NCI-H1417 (cell line): ENCODE measurements at regions not wholly inside any gene's neighbourhood (a gene's known extent, or its start where the extent isn't known, plus 50 kb on each side); places are given as distances from the start of the nearest gene placed in this dataset.
A peak's percentile ranks its signal among the peaks of the same experiment; 100 is the strongest.

Experiments
- DNase-seq, 3 experiments: peaks; one replicate each; lab custom pipeline; 2025; lab: John Stamatoyannopoulos, UW

DNA sequence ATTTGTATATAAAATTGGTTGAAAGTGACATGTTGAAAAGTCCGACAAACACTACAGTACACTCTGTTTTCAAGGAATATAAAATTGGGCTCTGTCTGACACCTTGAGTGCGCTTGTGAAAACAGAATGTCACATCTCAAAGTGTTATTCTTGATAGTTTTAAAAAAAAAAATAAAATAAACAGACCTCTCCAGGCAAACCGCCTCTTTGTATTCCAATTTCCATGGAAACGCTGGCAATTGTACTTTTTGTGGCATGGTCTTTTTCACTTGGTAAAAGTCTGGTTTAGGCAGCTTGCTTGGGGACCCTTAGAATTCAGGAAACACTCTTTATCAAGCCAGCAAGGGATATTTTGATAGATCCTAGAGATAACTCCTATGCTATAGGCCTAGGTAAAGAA is 302.5 kb downstream of the RAB28 start:
- DNase-seq: no peak

GRCh38 chr4:13180701-13181100 is 303.4 kb downstream of the RAB28 start:
- DNase-seq: no peak

DNA sequence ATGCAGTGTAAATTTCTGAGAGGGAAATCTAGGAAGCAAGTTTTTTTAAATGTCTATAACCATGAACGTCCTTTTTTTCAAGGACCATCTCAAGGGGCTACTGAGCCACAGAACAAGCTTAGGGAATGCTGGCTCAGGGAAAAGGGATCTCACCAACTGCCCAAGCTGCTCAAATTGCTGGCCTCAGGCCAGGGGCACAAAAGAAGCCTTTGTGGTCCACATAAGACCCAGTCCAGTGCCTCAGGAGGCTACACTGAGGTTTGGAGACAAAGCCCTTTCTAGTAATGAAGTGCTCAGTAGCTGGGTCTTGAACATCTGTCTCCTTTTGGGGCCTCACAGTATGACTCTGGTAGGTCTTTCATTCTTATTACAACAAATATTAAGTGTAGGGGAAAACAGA is 305.5 kb downstream of the RAB28 start:
- DNase-seq: peak in 1 of 3 experiments; percentile 32

- peak in 1 of 3 experiments; percentile 59 for DNase-seq
These were observed 307.4 kb downstream of the RAB28 start for GRCh38 chr4:13176741-13177142.

DNA sequence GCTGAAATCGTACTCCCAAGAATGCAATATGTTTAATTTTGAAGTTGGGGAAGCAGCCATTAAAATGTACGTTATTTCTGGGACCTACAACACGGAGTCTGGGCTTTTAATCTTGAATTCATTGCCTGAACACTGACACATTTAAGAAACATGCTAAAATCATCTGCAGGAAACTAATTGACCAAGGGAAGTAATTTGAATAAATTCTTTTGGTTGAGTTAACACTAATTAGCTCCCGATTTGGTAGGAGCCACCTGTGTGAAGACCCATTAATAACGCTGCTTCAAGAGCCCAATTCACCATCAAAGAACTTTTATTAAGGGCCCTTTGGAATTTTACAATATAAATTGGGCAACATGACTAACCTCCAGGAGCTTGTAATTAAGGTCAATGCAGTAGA is 309.2 kb downstream of the RAB28 start:
- no peak for DNase-seq

GRCh38 chr4:13174001-13174400 is 310.1 kb downstream of the RAB28 start:
- no peak for DNase-seq

- no peak for DNase-seq
These were observed 312.7 kb downstream of the RAB28 start for GRCh38 chr4:13171292-13172057.

- DNase-seq: no peak
These were observed 314.2 kb downstream of the RAB28 start for GRCh38 chr4:13169731-13170525.

DNA sequence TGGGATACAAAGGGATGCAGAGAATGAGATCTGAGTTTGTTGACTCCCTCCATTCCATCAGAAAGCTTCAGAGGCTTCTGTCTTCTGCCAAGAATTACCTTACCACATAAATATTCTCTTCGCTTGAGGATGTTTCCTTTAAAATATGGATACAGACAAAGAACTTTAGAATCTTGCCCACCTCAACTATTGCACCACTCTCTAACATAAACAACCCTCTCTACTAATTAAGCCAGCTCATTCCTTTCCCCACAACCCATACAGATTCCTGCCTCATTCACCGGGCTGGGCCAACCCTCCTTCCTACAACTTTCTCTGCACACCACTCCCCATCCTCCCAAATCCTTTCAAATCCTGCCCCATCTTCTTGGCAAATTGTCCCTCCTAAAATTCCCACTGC is 315.8 kb downstream of the RAB28 start:
- no peak for DNase-seq

- no peak for DNase-seq
These were observed 317.9 kb downstream of the RAB28 start for GRCh38 chr4:13166214-13166613.

DNA sequence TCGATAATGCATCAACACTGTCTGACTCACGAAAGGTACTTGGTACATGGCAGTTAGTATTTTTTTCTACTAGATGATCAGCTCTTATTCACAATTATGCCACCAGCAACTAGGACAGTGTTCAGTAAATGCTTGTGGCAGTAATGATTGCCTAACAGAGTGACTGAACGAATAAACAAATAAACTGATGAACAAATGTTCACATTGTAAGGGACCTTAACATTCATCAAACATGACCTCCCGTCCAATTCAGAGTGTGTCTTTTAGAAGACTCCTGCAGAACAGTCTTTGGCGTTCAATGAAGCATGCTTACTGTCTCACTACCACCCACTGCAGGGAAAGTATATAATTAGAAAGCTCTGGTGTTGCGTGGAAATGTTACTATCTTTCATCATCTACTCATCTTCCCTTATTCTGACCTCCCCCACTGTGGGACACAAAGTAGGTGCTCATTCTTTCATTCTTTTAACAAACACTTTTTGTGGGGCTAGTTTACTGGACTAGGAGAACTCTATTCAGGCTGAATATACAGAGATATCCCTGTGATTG is 319.3 kb downstream of the RAB28 start:
- DNase-seq: no peak

DNA sequence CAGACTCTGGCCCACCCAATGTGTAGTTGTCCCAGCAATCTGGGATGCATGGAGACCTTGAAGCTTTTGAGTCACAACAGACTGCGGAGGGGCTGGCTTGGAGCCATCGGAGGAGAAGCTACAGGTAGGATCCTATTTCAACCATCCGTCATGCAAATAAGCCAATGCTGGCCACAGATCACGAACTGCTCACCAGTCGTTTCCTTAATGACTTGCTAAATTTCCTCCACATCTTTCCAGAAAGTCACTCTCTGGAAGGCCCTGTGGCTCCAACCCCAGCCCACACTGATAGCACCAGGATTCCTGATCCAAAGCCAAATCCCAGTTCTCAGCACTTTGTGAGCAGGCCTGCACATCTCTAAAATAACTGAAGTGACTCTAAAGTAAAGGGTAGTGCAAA is 321.3 kb downstream of the RAB28 start:
- peak in 1 of 3 experiments; percentile 30 for DNase-seq

DNA sequence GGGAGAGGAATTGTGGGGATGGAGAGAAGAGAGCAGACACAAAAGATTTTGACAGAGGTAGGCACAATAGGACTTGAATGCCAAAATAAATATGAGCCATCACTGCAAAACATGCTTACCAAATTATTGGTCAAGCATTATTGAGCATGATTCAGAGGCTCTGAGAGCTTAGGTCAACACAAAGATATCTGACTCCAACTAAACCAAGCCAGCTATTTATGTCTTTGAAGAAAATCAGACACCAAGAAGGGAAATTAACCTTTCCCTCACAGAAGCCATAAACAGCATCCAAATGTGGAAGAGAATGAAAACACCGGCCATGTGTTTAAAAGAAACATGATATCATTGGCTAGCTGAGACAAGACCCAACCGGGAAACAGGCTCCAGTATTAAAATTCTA is 323.2 kb downstream of the RAB28 start:
- peak in 2 of 3 experiments; percentile 42 to 70 for DNase-seq

GRCh38 chr4:13159041-13159620 is 325.0 kb downstream of the RAB28 start:
- DNase-seq: peak in 1 of 3 experiments; percentile 44

GRCh38 chr4:13151194-13151593 is 332.9 kb downstream of the RAB28 start:
- no peak for DNase-seq

DNA sequence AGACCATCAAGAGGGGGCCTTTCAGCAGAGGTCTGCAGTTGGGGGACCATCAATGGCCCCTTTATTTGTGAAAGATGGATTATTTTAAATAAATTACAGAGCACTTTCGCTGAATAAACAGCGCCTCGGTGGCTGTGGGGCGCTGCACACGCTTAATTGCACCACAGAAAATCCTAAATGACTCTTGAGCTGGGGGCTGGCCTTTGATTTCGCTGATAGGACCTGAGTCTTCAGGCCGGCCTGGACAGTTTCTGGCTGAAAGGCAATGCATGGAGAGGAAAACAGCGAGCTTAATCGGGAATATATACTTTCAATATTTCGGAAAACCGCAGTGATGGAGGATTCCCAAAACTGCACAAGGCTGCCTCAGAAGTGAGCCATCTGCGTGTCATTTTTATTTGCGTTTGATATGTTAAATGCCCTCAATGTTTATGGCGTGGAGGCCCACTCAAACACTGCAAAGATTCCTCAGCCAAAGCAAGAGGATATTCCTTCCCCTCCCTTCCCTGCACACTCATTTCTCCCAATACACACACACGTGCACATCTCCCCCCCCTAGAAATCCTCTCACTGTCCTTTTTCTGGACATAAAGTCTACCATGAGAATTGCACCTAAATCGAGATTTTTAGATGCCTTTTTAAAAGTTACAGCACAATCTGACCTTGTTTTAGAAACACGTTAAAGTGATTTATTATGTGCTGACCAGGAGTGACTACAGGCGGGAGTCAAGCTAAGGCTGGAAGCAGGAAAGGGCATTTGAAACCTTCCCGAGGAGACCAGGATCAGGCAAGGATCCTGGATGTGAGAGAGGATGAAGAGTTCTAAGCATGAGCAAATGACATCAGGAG is 340.7 kb downstream of the RAB28 start:
- no peak for DNase-seq

GRCh38 chr4:13142726-13143125 is 341.4 kb downstream of the RAB28 start:
- peak in 1 of 3 experiments; percentile 8 for DNase-seq

GRCh38 chr4:13142191-13142590 is 341.9 kb downstream of the RAB28 start:
- DNase-seq: no peak

GRCh38 chr4:13137390-13137789 is 346.8 kb downstream of the RAB28 start:
- peak in 1 of 3 experiments; percentile 3 for DNase-seq

GRCh38 chr4:13133700-13134099 is 350.4 kb downstream of the RAB28 start:
- no peak for DNase-seq

DNA sequence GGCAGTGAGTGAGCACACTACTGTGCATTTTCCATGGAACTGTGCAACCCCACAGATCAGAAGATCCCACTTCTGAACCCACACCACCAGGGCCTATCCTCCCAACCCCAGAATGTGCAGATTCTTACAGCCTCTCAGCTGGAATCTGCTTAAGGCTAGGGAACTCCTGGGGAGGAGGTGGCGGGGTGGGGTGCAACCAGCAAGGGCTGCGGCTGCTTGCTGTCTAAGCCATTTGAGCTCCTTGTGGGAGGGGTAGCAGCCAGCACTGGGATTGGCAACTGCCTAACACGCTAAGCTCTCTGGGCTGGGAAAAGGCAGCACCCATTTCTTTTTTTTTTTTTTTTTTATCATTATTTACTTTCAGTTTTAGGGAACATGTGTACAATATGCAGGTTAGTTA is 353.3 kb downstream of the RAB28 start:
- no peak for DNase-seq

DNA sequence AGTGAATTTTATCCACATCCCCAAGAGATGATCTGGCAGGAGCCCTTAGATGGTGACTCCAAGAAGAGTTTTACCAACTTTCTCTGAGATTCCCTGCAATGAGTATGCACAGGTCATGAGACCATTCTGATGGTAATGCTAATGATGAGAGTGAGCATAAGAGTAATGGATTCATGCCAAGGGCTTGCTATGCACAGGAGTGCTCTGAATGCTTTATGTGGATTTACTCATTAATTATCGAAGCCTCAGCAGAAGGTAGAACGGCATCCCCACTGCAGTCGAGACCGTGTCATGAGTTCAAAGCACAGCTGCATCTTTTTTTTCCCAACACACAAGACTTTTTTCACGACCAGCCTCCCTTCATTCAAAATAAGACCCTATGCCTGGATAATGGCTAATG is 355.0 kb downstream of the RAB28 start:
- no peak for DNase-seq
